Lower leg skin (tissue), 4 donors: ENCODE measurements at regions not wholly inside any gene's neighbourhood (a gene's known extent, or its start where the extent isn't known, plus 50 kb on each side); places are given as distances from the start of the nearest gene placed in this dataset.

Source experiments
- DNase-seq, 2 donors: peaks; one replicate each; pipeline ENCODE4 v3.0.0-alpha.2; 2019; ENCODE audit warnings: low spot score in 2 of 2
- H3K4me3 ChIP-seq: fragments of 200-600 bp; sonication (generic); 2 replicates; pipeline ENCODE4 v1.5.1; 2017; ENCODE audit warnings: mild to moderate bottlenecking, low read depth; ENCODE audit not compliant: poor library complexity, severe bottlenecking
- CTCF ChIP-seq, 3 donors: fragments of 450-650 bp; IDR thresholded peaks; one replicate each; pipeline ENCODE4 v1.5.1; 2016; ENCODE audit warnings: antibody characterized with exemption in 3 of 3, mild to moderate bottlenecking in 3 of 3, moderate library complexity in 2 of 3
- POLR2A ChIP-seq, 2 donors: fragments of 450-650 bp; IDR thresholded peaks; one replicate each; pipeline ENCODE4 v1.6.1; 2016 to 2017; ENCODE audit warnings: antibody characterized with exemption in 2 of 2, mild to moderate bottlenecking in 1 of 2, moderate library complexity in 1 of 2
- WGBS, 2 donors: methylation state at CpG; one replicate each; pipeline ENCODE4 v1.1.5; 2018; 5-methylcytosine and 5-hydroxymethylcytosine counted together
- intact Hi-C: fragments of 100-400 bp; cut with DNase I; formaldehyde crosslinking; loops from one replicate; pipeline ENCODE4 v1.15.0; 2023; ENCODE audit warnings: low total_unique reads

- whole genome bisulfite sequencing, 2 donors = 68 to 71% methylated on average over 3 of the region's 3 CpGs
- no peak for DNase-seq
- TF ChIP-seq POLR2A (IDR thresholded peaks at IDR 0.05) (no peak), CTCF (IDR thresholded peaks at IDR 0.05) (no peak)
Measured at GRCh38 chr16:8489580-8489979, 100.7 kb downstream of the TMEM114 start.

DNA sequence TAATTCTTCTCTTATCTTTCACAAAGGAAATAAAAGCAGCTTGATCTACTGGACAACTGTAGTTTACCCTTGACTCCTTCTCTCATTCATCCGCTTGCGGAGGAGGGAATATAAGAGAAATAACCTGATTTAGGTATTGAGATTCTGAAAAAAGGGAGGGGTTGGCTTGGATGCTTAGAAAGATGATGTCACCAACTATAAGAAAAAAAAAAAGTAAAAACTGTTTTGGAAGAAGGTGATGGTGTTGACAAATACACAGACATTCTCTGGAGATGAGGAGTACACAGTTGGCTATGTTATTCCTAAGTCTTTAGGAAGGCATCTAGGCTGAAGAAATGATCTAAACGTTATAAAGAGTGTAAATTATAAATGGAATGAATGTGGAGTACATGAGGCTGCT, 103.3 kb downstream of the TMEM114 start:
- 79 to 87% methylated on average over 3 of the region's 3 CpGs for whole genome bisulfite sequencing, 2 donors
- intact Hi-C loops = no loop called here
- H3K4me3 ChIP-seq = no peak overlapping the region
- TF ChIP-seq POLR2A (IDR thresholded peaks at IDR 0.05) (no peak), CTCF (IDR thresholded peaks at IDR 0.05) (no peak)
- DNase-seq = no peak

More at GRCh38 chr16:8489580-8489979, 100.7 kb downstream of the TMEM114 start:
- H3K4me3 ChIP-seq = no peak overlapping the region
- intact Hi-C loops = no loop called here

GRCh38 chr16:8483396-8483795, 106.9 kb downstream of the TMEM114 start:
- TF ChIP-seq CTCF (IDR thresholded peaks at IDR 0.05) (no peak), POLR2A (IDR thresholded peaks at IDR 0.05) (no peak)
- intact Hi-C loops = no loop called here
- 45 to 63% methylated on average over 8 of the region's 8 CpGs for WGBS, 2 donors
- no peak overlapping the region for H3K4me3 ChIP-seq
- no peak for DNase-seq

- H3K4me3 ChIP-seq = no peak overlapping the region
- DNase-seq = no peak
- TF ChIP-seq CTCF (IDR thresholded peaks at IDR 0.05) = no peak
- no peak for TF ChIP-seq POLR2A (IDR thresholded peaks at IDR 0.05)
- intact Hi-C loops = no loop called here
- WGBS, 2 donors = 65 to 70% methylated on average over 3 of the region's 3 CpGs
Measured at GRCh38 chr16:8481810-8482209, 108.5 kb downstream of the TMEM114 start.

- no peak overlapping the region for H3K4me3 ChIP-seq
- TF ChIP-seq CTCF (IDR thresholded peaks at IDR 0.05) = no peak
- TF ChIP-seq POLR2A (IDR thresholded peaks at IDR 0.05) = no peak
- WGBS, 2 donors = 72 to 95% methylated on average over 1 of the region's 1 CpG
- intact Hi-C loops = no loop called here
- no peak for DNase-seq
Measured at GRCh38 chr16:8476824-8477223, 113.5 kb downstream of the TMEM114 start.

- TF ChIP-seq CTCF (IDR thresholded peaks at IDR 0.05) (no peak), POLR2A (IDR thresholded peaks at IDR 0.05) (no peak)
- no peak for DNase-seq
- intact Hi-C loops = no loop called here
- H3K4me3 ChIP-seq = no peak overlapping the region
- 26 to 29% methylated on average over 9 of the region's 9 CpGs for WGBS, 2 donors
Measured at GRCh38 chr16:8474587-8474986, 115.7 kb downstream of the TMEM114 start.
